ENCODE measurements at regions not wholly inside any gene's neighbourhood (a gene's known extent, or its start where the extent isn't known, plus 50 kb on each side); places are given as distances from the start of the nearest gene placed in this dataset.

- Mint-ChIP-seq H3K9me3 (peaks cover 34% of the 10 kb centered on the region), H3K27ac (no peak overlapping the region), H3K4me3 (no peak overlapping the region), H3K36me3 (ENCODE audit: low read depth) (no peaks in the 10 kb centered on the region; the same call in 1 of the 2 replicates), H3K27me3 (ENCODE audit: insufficient read depth) (no peaks in the 10 kb centered on the region), H3K4me1 (ENCODE audit: low read depth) (no peaks in the 10 kb centered on the region)
- no peak for TF ChIP-seq CTCF (IDR thresholded peaks at IDR 0.05)
- no peak for DNase-seq
These were observed 397.2 kb upstream of the NPVF start for GRCh38 chr7:25625306-25625992.

- no peak overlapping the region for H3K27ac Mint-ChIP-seq
- no peak for TF ChIP-seq CTCF (IDR thresholded peaks at IDR 0.05)
- peaks cover 35% of the 10 kb centered on the region for H3K9me3 Mint-ChIP-seq
- DNase-seq = no peak
- H3K4me1 Mint-ChIP-seq (ENCODE audit: low read depth) = no peaks in the 10 kb centered on the region
- no peak overlapping the region for H3K4me3 Mint-ChIP-seq
- H3K27me3 Mint-ChIP-seq (ENCODE audit: insufficient read depth) = no peaks in the 10 kb centered on the region; the same call in 1 of the 2 replicates
- no peaks in the 10 kb centered on the region; the same call in 1 of the 2 replicates for H3K36me3 Mint-ChIP-seq (ENCODE audit: low read depth)
These were observed 398.3 kb upstream of the NPVF start for GRCh38 chr7:25626451-25627131.

GRCh38 chr7:25628446-25628845, 400.2 kb upstream of the NPVF start:
- H3K27ac Mint-ChIP-seq = no peak overlapping the region
- peaks cover 36% of the 10 kb centered on the region for H3K9me3 Mint-ChIP-seq
- no peaks in the 10 kb centered on the region for H3K36me3 Mint-ChIP-seq (ENCODE audit: low read depth)
- H3K27me3 Mint-ChIP-seq (ENCODE audit: insufficient read depth) = no peaks in the 10 kb centered on the region; the same call in 1 of the 2 replicates
- DNase-seq = no peak
- H3K4me1 Mint-ChIP-seq (ENCODE audit: low read depth) = no peaks in the 10 kb centered on the region
- H3K4me3 Mint-ChIP-seq = no peak overlapping the region
- TF ChIP-seq CTCF (IDR thresholded peaks at IDR 0.05) = no peak

- H3K27me3 Mint-ChIP-seq (ENCODE audit: insufficient read depth) = no peaks in the 10 kb centered on the region; the same call in 1 of the 2 replicates
- no peak for TF ChIP-seq CTCF (IDR thresholded peaks at IDR 0.05)
- no peaks in the 10 kb centered on the region for H3K36me3 Mint-ChIP-seq (ENCODE audit: low read depth)
- no peak overlapping the region for H3K27ac Mint-ChIP-seq
- H3K4me1 Mint-ChIP-seq (ENCODE audit: low read depth) = no peaks in the 10 kb centered on the region
- H3K9me3 Mint-ChIP-seq = peaks cover 49% of the 10 kb centered on the region
- H3K4me3 Mint-ChIP-seq = no peak overlapping the region
- no peak for DNase-seq
These were observed 404.3 kb upstream of the NPVF start for GRCh38 chr7:25632616-25633015.

- no peak for DNase-seq
- no peak for TF ChIP-seq CTCF (IDR thresholded peaks at IDR 0.05)
- Mint-ChIP-seq H3K27me3 (ENCODE audit: insufficient read depth) (no peaks in the 10 kb centered on the region; the same call in 1 of the 2 replicates), H3K27ac (no peak overlapping the region), H3K4me1 (ENCODE audit: low read depth) (no peaks in the 10 kb centered on the region), H3K36me3 (ENCODE audit: low read depth) (no peaks in the 10 kb centered on the region), H3K9me3 (peaks cover 51% of the 10 kb centered on the region), H3K4me3 (no peak overlapping the region)
These were observed 405.2 kb upstream of the NPVF start for GRCh38 chr7:25633426-25634036.

Measured in HFFc6 (cell line).